Activated CD4-positive, alpha-beta T cell treated with anti-CD3 and anti-CD28 coated beads for 4 hours (primary cell): ENCODE measurements at regions not wholly inside any gene's neighbourhood (a gene's known extent, or its start where the extent isn't known, plus 50 kb on each side); places are given as distances from the start of the nearest gene placed in this dataset.

Experiments
- DNase-seq, 2 donors: peaks; one replicate each; pipeline ENCODE4 v3.0.0-alpha.2; 2020

DNA sequence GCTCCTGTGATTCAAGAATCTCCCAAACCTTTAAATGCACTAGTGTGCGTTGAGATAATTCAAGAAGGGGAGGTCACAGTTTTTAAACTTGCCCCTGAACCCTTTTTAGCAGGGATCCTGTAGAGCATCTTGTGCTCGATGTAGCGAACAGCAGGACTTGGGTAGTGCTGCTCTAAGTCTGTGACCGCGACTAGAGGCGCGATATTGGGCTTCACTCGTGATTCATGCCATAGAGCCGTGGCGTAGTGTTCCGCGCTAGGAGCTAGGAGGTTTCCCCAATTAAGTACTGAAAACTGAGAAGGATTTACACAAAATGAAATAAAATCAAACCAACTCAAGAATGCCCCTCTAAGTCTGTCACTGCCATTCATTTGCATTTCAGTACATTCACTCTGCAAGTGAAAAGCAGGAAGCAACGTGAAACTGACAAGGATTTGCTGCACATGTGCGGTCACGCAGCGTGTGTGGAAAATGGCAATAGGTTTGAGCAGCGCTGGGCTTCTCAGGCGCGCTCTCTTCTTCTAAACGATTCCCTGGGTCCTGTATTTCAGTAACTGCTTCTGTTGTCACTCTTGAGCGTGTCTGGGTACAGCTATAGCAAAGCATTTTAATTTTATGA, 1135.9 kb upstream of the WWC1 start:
- DNase-seq = no peak

DNA sequence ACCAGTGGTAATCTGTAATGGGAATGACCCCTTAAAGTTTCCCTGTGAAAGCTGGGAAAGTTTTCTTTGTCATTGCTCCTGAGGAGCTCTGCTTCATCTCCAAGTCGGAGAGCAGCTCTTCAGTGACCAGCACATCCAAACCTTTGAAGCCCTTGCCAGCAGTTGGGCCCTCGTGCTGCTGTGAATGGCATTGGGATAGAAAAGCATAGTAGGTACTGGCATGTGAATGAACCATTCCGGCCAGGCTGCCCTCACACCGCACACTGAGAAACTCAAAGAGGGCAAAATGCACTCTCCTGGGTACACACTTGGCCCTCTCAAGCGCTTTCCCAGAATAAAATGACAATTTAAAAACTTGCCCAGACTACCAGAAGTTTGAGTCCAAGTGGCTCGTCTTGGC, 1135.0 kb upstream of the WWC1 start:
- no peak for DNase-seq

DNA sequence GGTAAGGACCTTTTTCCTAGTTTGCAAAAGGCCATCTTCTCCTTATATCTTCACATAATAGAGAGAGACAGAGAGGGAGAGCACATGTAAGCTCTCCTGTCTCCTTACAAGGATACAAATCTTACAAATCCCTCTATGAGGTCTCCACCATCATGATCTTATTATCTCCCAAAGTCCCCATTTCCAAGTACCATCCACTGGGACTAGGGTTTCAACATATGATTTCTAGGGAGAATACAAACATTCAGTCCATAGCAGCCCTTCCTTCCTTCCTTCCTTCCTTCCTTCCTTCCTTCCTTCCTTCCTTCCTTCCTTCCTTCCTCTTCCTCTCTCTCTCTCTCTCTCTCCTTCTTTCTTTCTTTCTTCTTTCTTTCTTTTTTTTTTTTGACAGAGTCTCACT, 1132.9 kb upstream of the WWC1 start:
- no peak for DNase-seq

DNA sequence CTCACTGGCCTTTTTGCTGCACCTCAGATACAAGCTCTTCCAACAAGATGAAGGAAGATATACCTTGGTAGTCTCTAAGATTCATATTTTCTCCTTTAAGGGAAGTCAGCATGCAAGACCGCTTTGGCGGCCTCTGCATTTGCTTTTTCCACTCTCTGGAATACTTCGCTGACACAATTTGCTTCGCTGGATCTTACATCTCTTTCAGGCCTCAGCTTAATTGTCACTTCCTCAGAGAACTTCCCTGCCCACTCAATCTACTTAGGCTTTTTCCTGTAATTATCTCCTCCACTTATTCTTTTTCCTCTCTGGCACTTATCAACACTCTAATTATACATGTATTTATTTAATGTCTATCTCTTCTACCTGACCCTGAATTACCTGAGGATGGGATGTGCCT, 1131.1 kb upstream of the WWC1 start:
- no peak for DNase-seq

DNA sequence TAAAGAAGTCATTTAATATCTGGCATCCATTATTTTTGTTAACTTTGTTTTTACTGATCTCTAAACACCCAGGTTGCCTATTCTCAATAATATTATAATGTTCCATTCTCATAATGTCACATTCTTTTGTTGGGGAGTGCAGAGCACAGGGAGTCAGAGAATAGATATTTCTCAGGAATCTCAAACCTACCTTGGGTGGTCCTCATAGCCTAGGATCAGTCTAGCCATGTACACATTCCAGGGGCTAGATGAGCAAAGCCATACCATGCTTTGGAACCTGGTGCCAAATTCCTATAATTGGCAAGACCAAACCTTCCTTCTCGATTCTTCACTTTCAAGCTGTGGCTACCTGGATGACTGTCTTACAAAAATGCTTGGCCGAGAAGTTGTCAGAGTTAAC, 1124.7 kb upstream of the WWC1 start:
- DNase-seq = no peak

DNA sequence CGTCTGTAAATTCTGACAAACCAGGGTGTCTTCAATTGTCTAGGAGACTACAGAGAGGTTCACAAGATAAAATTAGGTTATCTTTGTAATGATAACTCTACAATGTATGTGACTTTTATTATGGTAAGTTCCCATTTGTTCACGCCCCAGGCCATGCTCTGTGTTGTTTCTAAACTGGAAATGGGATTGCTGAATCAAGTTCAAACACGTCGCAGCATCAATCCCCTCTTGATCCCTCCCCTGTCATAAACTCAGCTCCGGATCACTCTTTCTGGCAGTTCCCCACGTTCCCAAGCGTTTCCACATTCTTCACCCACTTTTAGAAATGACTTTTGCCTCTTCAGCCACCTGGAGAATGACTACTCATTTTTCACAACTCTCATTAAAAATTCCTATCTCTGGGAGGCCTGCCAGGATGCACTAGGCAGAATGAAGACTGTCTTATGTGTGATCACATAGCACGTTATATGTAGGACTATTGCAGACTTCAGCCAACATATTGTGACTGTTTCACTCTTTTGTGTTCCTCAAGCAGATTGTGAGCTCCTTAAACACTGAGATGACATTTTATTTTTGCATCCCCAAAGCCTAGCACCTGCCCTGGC, 1124.2 kb upstream of the WWC1 start:
- DNase-seq = no peak

DNA sequence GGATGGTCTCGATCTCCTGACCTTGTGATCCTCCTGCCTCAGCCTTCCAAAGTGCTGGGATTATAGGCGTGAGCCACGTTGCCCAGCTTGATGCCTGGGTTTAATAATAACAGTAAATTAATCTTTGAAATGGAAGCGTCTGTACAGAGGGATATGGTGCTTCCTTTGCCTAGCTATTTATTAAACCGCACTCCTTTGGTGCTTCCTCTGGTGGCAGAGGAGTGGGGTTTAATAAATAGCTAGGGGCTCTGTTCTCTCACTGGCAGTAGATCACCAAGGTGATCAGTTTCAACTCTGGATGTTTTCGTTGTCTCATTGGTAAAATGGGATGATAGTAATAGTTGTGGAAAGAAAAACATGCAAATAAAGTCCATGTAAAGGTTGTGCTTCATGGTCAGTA, 1122.5 kb upstream of the WWC1 start:
- DNase-seq = no peak

DNA sequence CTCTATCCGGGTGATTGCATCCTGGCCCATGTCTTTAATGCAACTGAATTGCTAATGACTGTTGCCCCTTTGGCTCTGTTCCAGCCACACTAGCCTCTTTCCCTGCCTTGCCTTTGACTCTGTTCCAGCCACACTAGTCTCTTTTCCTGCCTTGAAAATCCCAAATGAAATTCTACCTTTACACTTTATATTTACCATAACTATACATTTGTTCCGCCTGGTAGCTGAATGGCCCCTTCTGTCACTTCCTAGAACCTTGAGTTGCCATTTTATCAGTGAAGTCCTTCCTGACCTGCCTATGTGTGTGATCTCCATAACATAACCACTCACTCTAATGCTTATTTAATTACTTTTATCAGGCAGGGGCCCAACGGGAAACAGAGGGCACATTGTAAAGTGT, 1120.4 kb upstream of the WWC1 start:
- no peak for DNase-seq

DNA sequence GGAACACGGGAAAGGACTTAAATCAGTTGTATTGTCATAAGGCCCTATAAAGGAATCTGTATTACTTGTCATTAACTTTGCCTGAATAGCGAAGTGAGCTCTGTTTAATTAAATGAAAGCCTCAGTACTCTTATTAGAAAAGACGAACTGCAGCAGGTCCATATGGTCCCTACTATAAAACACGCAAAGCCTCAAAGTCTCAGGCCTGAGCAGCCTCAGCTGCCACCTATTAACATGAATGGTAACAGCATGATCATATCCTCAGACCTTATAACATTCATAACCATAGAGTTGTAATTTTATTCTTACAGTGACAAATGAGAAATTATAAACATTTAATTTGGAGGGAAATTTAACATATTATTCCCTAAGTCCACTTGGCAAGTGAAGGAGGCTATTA, 1113.7 kb upstream of the WWC1 start:
- no peak for DNase-seq

DNA sequence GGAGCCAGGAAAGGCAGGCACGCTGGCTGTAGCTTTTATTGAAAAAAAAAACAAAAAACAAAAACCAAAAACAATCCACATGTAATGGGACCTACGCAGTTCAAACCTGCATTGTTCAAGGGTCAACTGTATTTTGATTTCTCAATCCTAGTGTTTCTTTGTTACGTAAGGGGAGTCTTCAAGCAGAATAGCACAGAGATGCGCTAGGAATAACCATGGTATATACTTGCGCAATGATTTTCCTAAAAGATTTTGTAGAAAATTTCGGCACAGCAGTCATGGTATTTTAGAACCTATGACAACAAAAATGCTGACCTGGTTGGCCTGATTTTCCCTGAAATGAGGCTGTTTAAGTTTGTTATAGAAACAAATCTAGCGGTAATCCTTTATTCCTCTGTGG, 1110.5 kb upstream of the WWC1 start:
- no peak for DNase-seq

DNA sequence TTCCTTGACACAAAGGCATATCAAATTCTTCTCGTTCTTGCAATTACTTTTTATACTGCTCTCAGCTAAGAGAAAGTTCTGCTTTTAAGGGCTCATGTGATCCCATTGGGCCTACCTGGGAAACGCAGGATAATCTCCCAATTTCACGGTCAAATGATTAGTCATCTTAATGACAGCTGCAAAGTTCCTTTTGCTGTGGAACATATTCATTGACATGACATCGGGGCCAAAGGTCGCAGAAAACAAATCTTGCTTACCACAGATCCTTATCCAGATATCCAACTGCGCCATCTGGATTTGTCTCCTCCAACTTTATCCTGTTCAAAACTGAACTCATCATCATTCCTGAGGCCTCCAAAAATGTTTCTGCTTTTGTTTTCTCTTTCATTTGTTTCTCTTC, 1085.6 kb upstream of the WWC1 start:
- DNase-seq = no peak

DNA sequence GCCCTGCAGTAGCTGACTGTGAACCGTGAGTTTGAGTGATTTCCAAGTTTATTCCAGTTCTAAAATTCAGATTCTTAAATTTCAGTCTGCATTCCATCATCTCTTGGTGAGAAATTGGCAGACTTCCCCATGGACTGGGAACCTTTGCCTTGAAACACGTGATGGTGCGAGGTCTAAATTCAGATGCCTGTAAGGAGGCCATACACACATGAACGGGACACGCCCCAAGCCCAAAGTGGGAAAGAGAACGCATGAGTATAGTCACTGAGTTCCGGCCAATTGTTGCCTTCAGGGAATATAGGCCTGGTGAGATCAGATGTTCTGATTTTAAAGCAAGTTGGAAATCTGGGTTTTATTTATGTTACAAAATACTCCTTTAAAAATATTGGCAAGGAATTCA, 1084.4 kb upstream of the WWC1 start:
- no peak for DNase-seq

DNA sequence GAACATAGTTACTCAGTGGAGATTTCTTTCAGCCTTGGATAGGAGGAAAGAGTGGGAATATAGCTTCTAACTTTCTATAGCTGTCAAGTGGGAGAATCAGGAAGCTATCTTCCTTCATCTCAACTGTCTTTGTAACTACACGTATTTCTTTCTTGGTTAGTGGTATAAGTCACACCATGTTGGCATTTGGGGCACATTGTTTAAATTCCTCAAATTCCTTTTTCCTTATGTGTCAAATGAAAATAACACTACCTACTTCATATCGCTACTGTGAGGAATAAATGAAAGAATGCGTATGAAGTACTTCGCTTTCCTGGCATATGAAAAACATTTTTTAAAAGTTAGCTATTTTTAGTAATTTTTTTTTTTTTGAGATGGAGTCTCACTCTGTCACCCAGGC, 1082.5 kb upstream of the WWC1 start:
- DNase-seq = no peak

DNA sequence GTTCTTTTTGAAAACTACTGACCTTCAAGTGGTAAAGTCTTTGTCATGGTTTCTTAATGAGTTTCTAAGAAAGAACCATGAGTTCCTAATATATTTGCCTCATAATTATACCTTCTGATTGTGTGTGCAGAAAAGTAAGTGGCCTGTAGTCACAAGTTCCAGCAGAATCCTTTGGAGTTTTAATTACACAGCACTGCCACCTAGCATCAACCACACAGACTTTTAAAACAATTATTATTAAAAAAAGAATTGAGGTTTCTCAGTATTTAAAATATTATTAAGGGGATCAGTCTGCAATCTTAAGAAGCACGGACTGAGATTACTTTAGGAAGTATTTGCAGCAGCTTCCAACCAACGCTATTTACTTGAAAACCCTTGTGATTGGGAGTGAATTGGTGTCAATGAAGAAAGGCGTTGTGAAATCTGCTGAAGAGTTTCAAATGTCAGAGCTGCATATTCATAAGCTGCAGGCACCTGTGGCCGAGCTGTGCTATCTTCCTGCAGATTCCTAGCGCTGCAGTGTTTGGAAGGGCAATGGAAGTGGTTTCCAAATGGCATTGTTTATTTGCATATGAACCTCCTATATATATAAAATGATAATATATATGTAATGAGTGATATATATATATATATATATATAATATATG, 1074.2 kb upstream of the WWC1 start:
- DNase-seq = no peak

DNA sequence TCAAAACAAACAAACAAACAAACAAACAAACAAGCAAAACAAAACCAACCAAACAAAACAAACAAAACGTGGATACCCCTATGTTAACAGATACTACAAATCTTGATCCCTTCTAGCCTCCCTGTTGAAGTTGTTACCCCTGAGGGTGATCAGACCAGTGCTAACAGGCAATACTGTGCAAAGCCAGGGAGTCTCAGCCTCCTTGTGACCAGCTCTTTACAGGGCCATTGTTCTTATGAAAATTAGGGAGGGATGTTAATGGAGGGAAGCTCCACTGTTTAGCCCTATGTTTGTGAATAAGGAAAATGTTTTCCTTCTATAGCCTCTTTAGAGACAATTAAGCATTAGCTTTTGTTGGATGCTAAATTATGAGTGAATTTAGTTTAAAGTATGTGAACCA, 1072.1 kb upstream of the WWC1 start:
- no peak for DNase-seq

DNA sequence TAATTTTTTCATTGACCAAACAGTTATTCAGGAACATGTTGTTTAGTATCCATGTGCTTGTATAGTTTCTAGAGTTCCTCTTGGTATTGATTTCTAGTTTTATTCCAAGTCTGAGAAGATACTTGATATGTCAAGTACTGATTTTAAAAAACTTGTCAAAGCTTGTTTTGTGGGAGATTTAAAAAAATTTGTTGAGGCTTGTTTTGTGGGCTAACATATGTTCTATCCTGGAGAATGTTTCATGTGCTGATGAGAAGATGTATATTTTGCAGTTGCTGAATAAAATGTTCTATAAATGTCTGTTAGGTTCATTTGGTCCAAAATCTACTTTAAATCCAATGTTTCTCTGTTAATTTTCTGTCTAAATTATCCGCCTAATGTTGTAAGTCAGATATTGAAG, 1065.1 kb upstream of the WWC1 start:
- no peak for DNase-seq

DNA sequence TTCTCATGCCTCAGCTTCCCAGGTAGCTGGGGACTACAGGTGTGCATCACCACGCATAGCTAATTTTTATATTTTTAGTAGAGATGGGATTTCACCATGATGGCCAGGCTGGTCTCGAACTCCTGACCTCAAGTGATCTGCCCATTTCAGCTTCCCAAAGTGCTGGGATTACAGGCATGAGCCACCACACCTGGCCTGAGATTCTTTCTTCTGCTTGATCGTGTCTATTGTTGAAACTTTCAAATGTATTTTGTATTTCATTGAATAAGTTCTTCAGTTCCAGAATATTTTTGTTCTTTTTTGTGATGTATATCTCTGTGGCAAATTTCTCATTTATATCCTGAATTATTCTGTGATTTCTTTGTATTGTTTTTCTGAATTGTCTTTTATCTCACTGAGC, 1063.3 kb upstream of the WWC1 start:
- DNase-seq = no peak

DNA sequence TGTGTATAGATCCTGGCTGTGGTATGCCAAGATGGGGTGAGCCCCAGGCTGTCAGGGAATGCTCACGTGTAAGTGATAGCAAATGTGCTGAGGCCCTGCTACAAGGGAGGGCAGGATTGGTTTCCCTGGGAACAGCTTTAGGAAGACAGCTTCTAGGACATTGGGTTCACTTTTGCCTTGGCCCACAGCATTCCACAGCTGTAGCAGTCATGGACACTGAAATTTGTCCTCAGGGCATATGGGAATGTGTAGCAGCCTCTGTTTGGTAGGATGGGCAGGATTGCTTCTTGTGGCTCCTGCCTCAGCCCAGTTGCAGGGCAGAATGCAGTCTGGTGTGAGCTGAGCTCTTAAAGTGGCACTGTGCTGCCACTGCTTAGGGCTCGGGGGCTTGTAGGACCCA, 1061.7 kb upstream of the WWC1 start:
- no peak for DNase-seq

DNA sequence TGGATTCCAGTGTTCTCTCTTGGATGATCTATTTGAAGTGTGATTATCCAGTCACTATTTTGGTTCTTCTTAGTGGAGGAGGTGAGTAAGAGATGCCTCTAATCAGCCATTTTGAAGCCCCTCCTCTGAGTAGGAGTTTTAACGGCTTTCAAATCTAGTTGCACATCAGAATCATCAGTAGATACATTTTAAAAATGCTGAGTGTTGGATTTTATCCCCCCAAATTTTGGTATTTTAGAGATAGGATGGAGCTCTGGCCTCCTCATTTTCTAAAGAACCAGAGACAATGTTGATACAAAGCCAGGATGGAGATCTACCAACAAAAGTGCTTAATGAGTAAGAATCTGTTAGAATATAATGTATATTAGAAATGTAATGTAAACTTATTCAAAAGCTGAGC, 1061.0 kb upstream of the WWC1 start:
- DNase-seq = no peak

DNA sequence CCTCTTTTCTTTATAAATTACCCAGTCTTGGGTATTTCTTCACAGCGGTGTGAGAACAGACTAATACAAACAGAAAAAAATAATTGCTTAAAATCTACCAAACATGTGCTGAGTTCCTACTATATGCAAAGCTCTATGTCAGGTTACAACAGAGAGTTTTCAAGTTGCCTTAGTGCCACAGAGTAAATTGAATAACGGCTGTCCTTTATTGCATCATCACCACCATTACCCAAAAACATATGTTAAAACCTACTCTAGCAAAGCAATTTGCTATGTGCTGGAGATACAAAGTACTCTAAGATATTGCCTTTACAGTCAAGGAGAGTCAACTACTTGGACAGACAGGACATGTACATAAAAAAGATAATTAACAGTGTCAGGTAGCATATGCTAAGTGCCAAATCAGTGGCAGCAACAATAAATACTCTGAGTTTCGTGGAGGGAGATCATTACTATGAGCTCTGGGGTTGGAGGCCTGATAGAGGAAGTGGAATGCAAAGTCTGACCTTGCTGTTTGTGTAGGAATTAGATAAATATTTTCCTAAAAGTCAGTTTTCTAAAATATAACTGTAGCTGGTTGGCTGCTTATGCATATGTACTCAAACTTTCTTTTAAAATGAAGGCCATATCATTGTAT, 1058.7 kb upstream of the WWC1 start:
- no peak for DNase-seq

DNA sequence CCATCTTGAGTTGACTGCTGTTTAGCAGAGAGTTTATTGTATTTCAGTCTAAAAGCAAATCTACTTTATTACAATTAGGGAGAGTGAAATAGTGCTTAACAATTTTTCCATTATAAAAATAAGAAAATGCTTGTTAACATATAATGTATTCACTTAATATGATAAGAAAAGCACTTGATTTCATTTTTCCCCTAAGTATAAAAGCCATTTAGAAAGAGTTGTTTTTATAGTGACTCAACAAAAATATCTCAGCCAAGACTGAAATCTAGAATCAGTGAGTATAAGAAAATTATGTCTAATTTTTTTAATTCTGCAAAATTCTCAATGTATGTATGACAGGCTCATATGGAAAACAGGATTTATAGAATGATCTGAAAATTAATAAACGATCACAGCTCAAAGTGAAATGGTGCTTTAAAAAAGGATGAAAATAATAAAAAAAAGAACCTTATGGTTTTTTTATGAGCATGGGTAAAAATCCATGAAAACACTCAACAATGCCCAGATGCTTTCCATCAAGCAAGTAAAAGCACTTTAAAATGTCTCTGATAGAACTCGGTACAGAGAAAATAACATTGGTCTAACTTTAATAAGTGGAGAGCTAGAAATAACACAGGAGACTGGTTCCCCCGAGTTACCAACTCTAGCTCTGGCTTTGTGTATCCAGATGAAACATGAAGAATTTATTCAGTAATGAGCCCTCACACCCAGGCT, 1057.8 kb upstream of the WWC1 start:
- no peak for DNase-seq

DNA sequence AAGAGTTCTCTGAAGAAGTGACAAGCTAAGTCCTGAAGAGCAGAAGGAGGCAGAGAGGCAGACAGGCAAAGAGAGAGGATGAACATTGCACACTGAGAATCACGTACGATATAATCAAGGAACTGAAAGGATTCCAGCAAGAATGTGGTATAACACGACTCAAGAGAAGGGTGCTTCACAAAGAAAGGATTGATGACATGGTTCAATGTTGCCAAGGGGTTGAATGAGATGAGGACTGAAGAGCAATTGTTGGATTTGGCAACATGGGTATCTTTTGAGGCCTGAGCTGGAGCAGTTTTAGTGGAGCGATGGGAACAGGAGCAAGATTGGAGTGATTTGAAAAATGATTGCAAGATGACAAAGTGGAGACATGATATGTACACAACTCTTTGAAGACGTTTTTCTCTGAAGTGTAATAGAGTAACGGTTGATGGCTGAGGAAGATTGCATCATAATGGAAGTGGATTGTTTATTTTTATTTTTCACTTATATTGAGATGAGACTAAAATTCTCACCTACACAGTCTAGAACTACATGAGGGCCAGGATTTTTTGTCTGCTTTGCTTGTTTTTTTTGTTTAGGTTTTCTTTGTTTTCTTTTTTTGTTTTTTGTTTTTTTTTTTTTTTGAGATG, 1049.9 kb upstream of the WWC1 start:
- no peak for DNase-seq

DNA sequence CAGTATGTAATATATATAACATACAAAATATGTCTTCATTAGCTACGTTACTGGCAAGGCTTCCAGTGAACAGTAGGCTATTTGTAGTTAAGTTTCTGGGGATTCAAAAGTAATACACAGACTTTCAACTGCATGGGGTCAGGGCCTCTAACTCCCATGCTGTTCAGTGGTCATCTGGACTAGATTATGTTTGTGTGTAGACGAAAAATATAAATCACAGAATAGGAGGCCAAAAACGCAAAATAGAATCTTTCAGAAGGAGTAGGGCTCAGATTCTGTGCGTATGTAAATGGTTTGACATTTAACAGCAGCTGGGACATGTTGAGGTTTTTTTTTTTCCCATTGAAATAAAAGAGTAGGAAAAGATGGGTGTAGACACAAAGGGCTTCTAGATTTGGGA, 1048.7 kb upstream of the WWC1 start:
- no peak for DNase-seq
